H1 (cell line): ENCODE measurements at regions not wholly inside any gene's neighbourhood (a gene's known extent, or its start where the extent isn't known, plus 50 kb on each side); places are given as distances from the start of the nearest gene placed in this dataset.

Source experiments
- RXRA ChIP-seq: IDR thresholded peaks from 2 replicates; pipeline ENCODE4 v1.6.1; 2011; ENCODE audit warnings: low read depth, mild to moderate bottlenecking, low read length, moderate library complexity; ENCODE audit not compliant: insufficient read depth
- TF ChIP-seq, protein P1 (sequence below): IDR thresholded peaks from 2 replicates; pipeline ENCODE4 v1.6.1; 2011; ENCODE audit warnings: low read length, improper control_type of control experiment

DNA sequence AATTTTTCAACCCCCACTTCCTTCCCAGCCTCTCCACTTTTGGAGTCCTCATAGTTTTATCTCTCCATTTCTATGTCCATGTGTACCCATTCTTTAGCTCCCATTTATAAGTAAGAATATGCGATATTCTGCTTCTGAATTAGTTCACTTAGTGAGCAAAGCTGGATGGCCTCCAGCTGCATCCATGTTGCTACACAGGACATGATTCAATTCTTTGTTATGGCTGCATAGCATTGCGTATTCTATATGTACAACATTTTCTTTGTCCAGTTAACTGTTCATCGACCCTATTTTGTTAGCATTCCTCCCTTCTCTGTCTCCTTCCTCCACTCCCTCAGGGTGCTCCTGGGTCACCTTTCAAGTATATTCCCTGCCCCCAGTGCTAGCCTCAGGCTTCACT, 210.0 kb upstream of the SSTR4 start (continued):
- TF ChIP-seq RXRA, result no peak
- TF ChIP-seq, protein P1, sequence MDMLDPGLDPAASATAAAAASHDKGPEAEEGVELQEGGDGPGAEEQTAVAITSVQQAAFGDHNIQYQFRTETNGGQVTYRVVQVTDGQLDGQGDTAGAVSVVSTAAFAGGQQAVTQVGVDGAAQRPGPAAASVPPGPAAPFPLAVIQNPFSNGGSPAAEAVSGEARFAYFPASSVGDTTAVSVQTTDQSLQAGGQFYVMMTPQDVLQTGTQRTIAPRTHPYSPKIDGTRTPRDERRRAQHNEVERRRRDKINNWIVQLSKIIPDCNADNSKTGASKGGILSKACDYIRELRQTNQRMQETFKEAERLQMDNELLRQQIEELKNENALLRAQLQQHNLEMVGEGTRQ, result no peak
